ENCODE measurements at regions not wholly inside any gene's neighbourhood (a gene's known extent, or its start where the extent isn't known, plus 50 kb on each side); places are given as distances from the start of the nearest gene placed in this dataset.
"Not testable (repeated sequence)": the region's sequence is repeated elsewhere in the genome, so short reads cannot be mapped to it uniquely, and the experiment has no call there.

DNA sequence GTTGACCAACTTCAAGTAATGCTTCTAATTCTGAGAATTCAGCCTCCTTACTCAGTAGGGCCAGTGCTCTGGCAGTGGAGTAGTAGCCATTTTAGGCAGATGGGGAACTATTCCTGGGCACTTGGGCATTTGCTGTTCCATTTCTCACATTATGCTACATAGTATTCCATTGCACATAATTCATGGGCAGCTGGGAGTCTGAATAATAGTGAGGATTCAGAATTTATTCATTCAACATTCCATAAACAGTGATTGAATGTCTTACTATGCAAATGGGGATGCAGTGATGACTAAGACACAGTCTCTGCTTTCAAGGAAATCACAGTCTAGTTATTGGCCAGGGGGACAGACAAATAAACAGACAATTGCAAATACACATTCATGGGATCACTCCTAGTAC, 301.0 kb upstream of the KCNN2 start:
- no peak for DNase-seq

DNA sequence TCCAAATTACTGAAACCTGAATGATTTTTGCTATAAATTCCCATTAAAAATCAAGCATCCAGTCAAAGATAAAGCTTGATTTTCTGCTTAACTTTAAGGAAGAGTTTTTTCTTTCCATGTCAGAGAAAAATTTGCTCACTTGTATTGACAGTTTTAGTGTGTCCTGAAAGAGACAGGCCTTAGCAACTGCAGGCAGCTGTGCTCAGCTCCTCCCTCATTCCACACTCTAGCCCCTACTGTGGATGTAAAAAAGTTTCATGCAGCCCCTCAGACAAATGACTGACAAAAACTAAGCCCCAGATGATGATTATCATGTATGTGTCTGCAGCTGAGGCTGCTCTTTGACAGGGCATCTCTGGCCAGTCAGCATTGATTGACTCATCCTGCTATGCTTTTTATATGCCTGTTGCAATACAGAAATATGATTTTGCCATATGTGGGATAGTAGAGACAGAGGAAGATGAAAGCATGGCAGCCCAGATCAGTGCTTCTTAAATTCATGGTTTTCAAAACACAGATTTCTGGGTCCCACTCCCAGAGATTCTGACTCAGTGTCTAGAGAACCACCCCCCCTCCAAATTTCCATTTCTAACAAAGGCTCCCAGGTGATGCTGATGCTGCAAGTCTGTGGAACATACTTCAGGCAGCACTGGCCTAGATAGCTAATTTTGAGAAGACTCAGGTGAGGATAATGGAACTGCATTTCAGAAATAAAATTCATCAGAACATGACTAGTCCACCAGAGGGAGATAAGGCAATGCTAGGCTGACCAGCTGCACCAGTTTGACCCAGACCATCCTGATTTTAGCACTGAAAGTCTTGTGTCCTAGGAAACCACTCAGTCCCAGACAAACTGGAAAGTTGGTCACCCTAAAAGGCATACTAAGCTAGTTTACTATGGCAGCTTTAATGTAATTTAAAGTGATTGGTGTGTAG, 298.7 kb upstream of the KCNN2 start:
- no peak for DNase-seq

DNA sequence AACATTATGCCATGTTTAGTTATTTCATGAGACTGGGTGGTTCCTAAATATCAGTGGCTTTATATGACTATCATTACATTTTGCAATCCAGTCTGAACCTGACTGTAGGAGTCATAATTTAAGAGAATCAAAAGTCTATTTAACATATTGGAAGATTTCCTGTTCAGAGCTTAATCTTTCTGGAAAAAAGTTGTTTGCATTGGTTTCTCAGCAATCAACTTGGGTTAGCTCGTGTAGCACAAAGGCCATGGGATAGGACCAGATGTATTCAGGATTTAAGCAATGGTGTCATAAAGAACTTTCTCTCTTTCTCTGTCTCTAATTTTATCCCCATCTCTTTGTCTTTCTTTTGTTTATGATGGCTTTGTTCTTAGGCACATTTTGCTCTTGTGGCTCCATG, 296.0 kb upstream of the KCNN2 start:
- DNase-seq = no peak

DNA sequence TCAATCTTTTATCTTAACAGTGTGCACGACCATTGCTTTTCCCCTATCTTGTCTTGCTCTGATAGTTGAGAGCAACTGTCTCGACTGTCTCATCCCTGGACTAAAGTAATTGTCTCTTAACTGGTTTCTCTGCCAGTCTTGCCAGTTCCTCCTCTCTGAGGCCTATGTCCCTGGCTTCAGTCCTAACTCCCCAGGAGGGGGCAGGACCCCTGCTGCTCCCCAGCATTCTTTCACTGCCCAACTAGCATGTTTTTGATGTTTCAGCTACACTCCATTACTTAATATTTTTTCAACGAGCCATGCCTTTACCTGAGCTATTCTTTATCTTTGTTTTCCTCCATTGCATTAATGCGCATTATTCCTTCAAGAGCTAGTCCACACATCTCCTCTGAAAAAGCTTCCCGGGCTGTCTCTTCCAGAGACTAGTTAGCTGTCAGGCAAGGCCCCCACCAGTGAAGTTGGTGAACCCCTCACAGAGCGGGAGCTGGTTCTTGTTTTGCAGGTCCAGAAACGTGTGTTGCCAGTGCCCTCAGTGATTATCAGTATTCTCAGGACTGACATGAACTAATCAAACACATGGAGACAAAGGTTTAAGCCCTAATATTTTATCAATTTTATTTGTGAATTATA, 291.7 kb upstream of the KCNN2 start:
- no peak for DNase-seq

DNA sequence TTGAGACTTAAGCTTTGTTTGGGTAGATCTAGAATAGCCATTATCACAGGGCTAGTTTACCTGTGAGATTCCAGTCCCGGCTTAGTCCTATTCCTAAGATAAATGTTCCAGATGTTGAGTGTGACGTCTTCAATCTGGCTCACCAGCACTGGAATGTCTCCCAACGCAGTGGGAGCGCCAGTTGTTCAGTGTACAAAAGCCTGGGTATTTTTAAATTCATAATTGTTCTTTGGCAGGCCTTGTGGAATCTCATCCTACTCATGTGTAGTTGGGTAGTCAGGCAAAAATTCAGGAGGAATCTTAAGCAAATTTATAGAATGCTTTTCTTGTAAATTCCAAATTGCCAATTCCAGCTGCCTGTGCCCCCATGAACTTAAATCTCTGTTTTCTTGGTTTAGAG, 272.6 kb upstream of the KCNN2 start:
- DNase-seq = no peak

DNA sequence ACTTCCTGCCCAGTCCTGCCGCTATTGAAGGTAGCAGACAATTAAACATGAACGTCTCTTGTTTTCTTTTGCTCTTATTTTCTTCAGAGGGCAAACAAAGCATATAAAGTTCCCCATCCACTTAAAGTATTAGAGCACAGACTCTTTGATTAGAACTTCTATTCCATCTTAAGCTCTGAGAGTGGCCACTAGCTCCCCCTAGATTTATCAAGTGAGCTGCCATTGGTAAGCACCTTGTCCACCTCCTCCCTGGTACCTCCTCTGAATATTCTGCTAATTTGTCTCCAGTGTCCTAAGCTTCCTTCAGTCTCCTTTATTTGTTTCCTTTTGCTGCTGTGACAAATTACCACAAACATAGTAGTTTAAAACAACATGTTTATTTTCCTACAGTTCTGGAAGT, 264.3 kb upstream of the KCNN2 start:
- DNase-seq = no peak

DNA sequence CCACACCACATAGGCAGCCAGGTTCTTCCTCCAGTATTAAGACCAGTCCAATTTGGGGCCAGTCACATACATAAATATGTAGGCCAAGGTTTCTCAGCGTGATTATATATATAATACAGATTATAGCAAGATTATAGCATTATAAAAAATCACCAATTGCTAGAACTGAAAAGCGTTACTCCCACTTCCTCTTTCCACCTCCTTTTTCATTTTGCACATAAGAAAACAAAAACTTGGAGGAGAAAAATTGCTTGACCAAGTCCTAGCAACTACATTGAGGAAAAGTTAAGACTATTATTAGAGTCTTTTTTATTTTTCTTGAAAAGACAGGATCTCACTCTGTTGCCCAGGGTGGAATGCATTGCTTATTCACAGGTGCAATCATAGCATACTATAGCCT, 262.7 kb upstream of the KCNN2 start:
- DNase-seq = no peak

DNA sequence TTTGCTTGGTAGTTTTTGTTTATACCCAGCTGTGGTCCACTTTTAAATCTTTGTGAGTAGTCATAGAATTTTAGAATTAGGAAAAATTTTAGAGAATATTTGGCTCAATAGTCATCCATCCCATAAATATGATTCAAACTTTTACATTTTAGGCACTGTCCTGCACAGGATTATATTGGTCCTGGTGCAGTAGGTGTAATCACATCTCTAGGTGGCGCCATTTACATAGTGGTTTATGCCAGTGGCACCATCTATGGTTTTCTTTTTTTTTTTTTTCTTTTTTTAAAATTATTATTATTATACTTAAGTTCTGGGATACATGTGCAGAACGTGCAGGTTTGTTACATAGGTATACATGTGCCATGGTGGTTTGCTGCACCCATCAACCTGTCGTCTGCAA, 260.7 kb upstream of the KCNN2 start:
- DNase-seq = peak; percentile 6

DNA sequence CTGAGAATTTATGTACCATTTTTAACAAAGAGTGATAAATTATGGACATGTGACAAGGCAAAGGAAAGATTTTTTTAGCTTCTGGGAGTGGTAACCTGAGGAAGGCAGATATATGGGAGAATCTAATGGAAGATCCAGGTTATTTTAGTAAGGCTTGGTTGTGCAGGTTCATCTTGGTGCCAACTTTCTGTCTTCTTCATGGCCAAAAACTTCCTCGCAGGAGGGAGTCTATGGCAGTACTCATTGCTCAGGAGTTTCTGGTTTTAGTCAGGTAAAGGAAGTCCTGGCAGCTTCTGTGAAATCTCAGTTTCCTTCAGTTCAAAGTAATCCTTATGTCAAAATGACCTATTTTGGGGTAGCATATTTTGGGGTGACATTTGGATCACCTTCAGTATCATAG, 248.3 kb upstream of the KCNN2 start:
- no peak for DNase-seq

DNA sequence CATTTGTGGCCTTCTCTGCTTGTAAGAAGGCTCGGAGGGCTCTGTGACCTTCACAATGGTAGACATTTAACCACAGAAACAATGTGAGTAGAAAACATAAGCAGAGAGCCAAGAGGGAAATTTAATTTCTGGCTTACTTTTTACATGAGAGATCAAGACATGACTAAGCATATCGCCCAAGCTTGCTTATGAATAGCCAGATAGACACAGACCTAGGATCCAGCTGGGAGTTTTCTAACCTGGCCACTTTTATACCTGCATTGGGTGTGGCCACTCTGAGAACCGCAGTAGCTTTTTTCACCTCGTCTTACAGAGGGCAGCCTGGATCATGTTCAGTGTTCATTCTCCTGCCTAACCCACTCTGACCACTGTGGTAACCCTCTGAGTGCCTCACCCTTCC, 244.9 kb upstream of the KCNN2 start:
- no peak for DNase-seq

DNA sequence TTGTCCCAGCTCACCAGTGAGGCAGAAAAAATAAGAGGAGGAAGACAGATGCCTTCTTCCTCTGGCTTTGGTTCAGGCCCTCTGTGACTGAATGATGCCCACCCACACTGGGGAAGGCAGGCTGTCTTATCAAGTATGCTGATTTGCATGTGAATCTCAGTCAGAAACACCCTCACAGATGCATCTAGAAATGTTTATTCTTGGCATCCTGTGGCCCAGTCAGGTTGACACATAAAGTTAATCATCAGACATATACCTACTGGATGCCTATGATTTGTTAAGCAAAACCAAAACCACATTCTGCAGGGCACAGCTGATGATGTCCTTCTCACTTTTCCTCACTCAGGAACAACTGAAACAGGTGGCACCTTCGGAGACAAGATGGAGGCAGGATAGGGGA, 243.4 kb upstream of the KCNN2 start:
- no peak for DNase-seq

DNA sequence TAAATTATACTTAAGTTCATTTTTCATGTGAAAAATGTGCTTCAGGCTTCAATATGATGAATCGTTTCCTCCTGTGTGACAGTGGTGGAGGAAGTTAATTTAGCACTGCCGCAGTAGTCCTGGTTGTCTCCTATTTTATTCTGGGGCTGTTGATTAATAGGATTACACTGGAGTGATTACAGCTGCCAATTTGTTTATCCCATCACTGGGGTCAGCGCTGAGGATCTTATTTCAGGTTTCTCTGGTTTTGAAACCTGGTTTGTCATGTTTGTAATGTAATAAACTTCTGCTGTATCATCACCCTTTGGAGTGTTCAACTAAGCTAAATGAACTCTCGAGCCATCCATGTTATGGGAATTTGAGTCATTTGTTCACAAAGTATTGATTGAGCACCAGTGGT, 241.7 kb upstream of the KCNN2 start:
- DNase-seq = no peak

DNA sequence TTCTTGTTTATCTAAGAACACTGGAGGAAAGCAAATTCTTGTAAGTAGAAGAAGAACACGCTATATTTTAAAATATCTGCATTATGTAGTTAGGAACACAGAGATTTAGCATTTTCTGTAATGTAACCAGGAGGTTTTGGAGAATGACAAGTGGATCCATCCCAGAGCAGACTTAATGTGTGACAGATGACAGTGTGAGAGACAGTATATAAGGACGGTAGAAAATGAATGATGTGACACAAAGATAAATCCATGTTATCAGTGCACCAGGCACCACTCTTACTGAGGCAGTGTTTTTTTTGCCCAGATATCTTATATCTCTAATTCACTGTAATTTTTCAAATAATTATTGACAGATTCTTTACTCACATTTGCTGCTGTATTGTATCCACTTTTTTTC, 239.0 kb upstream of the KCNN2 start:
- DNase-seq = no peak

DNA sequence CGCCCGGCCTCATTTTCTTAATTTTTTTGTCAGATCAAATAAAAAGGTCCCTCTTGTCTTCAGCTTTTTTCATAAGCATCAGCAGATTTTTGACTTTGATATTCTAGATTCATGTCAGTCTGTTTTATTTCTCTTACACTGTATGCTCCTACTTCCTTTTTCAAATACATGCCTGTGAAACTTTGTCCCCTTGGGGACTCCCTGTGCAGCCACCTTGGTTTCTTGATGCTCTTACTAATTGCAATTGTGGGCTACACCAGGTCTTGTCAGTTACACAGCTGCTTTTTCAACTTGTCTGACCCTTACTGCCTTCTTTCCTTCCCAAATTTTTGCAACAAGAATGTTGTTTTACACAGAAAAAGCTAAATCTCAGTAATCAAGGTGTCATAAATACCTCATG, 238.2 kb upstream of the KCNN2 start:
- DNase-seq = no peak

DNA sequence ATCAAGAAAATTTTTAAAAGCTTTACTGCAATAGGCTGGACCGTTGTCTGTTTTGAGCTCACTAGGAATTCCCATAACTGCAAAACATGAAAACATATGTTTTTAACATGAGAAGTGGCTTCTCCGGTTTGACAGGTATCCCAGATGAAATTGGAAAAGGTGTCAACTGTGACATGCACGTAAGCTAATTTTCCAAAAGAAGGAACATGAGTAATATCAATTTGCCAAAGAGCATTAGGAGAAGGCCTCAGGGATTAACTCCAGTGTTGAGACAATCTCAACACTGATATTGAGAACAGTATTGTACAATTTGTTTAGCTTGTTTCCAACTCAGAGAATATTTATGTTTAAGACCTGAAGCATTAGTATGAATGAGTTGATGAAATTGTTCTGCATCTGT, 215.5 kb upstream of the KCNN2 start:
- no peak for DNase-seq

DNA sequence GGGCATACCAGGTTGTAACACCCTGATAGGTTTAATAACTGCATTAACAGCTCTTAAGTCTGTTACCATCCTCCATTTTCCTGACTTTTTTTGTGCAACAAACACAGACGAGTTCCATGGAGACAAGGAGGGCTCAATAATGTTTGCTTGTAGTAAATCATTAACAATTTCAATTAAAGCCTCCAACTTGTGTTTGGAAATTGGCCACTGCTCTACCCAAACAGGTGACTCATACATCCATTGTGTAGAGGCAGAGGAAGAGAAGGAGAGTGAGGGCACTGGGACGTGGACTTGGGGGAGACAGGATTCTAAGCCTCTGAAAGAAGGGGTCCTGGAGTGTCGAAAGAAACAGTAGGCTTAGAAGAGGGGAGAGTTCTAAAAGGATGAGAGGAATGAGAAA, 213.6 kb upstream of the KCNN2 start:
- peak; percentile 26 for DNase-seq

DNA sequence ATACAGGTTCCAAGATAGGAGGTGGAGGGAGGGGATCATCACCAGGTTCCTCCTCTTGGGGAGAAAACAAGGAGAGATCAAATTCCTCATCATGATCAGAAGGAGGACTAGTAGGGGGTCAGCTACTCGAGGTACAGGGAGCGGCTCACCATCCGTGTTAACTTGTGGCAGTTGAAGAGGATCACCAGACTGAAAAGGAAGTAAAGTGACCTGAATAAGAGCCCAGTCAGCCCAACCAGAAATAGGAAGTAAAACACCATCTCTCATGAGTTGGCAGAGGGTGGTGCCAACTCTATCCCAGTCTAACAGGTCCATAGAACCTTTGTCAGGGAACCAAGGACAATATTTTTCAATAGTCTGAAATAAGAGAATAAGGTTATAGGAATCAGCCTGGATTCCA, 213.1 kb upstream of the KCNN2 start:
- not testable (repeated sequence) for DNase-seq

DNA sequence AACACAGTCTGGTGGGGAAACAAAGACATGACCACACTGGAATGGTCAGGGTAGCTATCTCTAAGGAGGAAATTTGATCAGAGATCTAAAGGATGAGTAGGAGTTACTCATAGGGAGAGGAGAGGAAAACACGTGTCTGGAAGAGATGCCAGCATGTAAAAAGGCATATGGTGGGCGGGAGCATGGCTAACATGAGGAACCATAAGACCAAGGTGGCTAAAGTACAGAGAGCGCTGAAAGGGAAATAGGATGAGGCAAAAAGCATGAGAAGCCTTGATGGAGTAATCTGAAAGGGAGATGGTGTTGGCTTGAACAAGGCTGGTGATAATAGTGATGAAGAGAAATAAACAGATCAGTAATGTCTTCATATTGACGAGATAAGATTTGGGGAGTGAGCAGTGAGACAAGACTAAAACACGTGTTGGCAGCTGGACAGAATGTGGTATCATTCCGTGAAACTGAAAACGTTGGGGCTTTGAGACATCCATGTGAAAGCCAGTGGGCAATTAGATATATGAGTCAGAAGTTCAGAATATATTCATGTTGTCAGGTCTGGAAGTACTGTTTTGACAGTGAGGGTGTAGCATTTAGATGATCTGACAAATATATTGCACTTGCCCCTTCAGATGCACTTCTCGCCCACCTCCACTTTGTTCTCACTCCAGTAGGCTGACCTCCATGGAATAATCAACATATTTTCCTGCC, 209.1 kb upstream of the KCNN2 start:
- DNase-seq = no peak

DNA sequence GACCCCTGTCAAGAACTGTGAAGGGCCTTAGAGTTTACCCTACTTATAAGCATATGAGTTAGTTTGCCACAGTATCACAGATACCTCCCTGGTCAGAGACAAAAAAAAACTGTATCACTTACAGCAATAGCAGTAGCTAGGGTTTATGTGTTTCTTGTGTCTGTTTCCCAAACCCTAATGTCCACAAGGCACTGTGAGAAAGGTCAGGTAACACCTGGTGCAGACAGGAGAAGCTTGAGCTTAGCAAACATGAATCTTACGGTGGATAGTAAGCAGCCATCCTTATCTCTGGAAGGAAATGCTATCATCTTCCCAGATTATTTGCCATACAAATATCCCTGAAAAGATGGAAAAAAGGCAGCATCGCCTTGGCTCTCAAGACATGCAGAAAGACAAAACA, 208.5 kb upstream of the KCNN2 start:
- DNase-seq = no peak

DNA sequence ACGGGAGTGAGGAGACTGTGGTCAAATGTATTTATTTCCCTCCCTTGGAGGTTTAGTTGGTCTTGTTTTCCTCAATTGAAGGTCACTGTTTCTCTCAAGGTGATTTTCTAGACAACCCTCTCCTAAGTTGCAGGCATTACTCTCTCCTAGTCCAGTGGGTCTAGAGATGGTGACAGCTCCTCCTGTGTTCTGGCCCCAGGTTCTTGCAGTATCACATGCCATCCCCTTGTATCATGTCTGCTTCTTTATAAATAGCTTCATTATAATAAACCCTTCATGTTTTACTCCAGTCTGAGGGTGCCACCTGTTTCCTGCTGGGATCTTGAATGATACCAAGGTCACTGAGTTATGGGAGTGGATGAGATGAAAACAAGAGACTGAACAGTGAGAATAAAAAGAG, 208.0 kb upstream of the KCNN2 start:
- no peak for DNase-seq

DNA sequence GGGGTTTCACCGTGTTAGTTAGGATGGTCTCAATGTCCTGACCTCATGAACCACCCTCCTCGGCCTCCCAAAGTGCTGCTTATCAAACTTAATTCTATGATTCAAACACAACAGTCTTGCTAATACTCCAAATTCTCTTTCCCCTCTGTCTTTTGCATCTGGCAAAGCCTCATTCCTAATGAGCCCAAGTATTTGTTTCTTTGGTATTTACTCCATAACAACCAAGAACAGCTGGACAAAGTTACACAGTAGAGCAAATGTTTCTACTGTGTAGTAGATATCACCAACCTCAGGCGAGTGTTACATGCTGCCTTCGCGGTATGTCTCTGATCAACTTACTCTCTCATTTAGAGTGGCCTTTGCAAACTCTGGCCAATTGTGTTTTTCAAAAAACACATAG, 195.8 kb upstream of the KCNN2 start:
- DNase-seq = no peak

DNA sequence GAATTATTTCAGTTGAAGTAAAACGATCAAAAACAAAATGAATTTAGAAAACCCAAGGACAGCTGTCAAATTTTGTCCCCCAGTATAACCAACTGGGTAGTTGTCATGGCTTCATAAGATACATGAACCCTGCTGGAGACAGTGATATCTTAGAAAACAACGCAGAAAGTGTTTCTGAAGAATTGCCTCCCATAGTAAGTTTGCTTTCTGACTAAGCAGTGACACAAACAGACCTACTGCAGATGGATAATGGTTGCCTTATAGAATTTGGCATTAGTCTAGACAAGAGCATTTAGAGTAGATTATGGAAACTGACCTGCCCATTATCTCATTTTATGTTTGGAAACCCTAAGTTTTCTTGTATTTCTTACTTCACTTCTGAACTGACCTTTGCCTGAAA, 187.7 kb upstream of the KCNN2 start:
- DNase-seq = no peak

DNA sequence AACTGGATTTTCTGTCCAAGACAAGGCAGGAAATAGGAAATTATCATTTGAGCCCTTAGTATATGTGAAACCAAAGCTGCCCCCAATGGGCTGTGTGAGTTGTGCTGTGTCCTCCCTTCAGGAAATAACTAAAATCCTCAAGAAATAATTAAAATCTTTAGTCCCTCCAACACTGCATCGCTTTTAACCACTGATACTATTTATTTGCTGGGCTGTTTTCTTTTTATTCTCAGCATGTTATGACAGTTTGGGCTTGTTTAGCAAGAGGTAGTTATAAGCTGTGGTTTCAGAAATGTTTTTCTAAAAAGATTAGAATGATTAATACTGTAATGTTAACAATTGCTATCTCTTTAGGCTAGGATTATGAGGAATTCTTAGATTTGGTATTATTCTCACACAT, 187.0 kb upstream of the KCNN2 start:
- no peak for DNase-seq

DNA sequence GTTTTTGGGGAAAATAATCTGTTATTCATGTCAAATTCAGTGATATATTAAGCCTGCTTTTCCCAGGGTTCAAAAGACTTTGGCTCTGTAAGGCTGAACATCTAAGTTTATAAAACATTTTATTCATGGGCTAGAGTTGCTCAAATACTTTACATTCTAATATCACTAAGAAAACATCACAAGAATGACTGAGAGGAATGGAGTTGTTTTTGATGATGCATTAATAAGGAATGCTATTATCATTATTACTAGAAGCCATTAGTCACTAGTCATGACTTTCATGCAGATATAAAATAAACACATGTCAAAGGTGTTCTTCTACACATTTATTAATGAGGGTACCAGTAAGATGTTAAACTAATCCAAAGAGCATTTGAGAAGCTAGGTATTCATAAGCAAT, 185.5 kb upstream of the KCNN2 start:
- peak; percentile 76 for DNase-seq
